ENCODE measurements at regions not wholly inside any gene's neighbourhood (a gene's known extent, or its start where the extent isn't known, plus 50 kb on each side); places are given as distances from the start of the nearest gene placed in this dataset.
A peak's percentile ranks its signal among the peaks of the same experiment; 100 is the strongest.

- TF ChIP-seq CTCF (IDR thresholded peaks at IDR 0.05) = no peak
- DNase-seq (ENCODE audit: low spot score) = no peak
- ATAC-seq (ENCODE audit: low FRiP score) = no peak
These were observed 347.8 kb upstream of the NFE2L3 start for GRCh38 chr7:25804154-25804553.

GRCh38 chr7:25805027-25805687 lies 346.8 kb upstream of the NFE2L3 start:
- DNase-seq (ENCODE audit: low spot score) (no peak), ATAC-seq (ENCODE audit: low FRiP score) (peak; percentile 64)
- no peak for TF ChIP-seq CTCF (IDR thresholded peaks at IDR 0.05)

DNA sequence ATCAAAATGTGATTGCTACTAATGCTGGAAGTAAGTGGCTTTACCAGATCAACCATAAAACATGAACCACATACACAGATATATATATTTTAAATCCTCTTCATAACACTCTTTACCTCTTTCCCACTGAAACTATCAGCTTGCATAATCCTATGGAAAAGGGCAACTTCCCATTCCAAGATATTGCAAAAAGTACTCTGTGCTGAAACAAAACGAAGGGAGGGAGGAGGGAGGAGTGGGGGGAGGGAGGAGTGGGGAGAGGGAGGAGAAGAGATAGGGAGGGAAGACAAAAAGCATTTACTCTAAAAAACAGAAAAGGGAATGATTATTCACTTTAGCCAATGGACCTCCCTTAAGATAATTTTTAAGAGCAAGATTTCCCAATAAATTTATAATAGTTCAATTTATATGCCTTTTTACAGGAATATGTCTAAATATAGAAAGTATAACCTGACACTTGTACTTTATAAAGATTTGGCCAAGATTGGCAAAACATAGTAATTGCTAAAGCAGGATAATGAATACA lies 344.8 kb upstream of the NFE2L3 start:
- no peak for DNase-seq (ENCODE audit: low spot score)
- TF ChIP-seq CTCF (IDR thresholded peaks at IDR 0.05) = no peak
- no peak for ATAC-seq (ENCODE audit: low FRiP score)

GRCh38 chr7:25809441-25809840 lies 342.6 kb upstream of the NFE2L3 start:
- ATAC-seq (ENCODE audit: low FRiP score) (no peak), DNase-seq (ENCODE audit: low spot score) (no peak)
- no peak for TF ChIP-seq CTCF (IDR thresholded peaks at IDR 0.05)

- no peak for DNase-seq (ENCODE audit: low spot score)
- ATAC-seq (ENCODE audit: low FRiP score) = no peak
- no peak for TF ChIP-seq CTCF (IDR thresholded peaks at IDR 0.05)
These were observed 339.7 kb upstream of the NFE2L3 start for GRCh38 chr7:25812086-25812850.

DNA sequence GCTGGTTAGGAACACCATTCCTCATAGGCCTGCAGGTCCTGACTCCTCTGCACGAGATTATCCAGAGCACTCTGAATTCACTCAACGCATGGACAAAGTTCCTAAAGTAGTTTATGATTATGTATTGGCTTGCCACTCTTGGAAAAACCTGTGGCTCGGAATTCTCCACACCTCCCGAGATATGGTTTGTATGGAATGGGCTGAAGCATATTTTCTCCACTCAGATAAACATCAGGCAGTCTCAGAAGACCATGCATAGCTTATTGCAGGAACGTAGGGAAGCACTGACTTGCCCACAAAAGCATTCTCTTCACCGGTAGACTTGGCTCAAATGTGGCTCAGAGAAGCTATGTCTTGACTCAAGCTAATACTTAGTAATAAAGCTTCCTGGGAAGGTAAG lies 338.6 kb upstream of the NFE2L3 start:
- ATAC-seq (ENCODE audit: low FRiP score) (no peak), DNase-seq (ENCODE audit: low spot score) (no peak)
- no peak for TF ChIP-seq CTCF (IDR thresholded peaks at IDR 0.05)

- no peak for TF ChIP-seq CTCF (IDR thresholded peaks at IDR 0.05)
- DNase-seq (ENCODE audit: low spot score) = no peak
- no peak for ATAC-seq (ENCODE audit: low FRiP score)
These were observed 336.3 kb upstream of the NFE2L3 start for GRCh38 chr7:25815711-25816110.
